ENCODE measurements at regions not wholly inside any gene's neighbourhood (a gene's known extent, or its start where the extent isn't known, plus 50 kb on each side); places are given as distances from the start of the nearest gene placed in this dataset.

- DNase-seq (ENCODE audit: low read depth in 2 of 2) = no peak
Measured at GRCh38 chr11:113553915-113554314, 78.7 kb upstream of the DRD2 start.

- DNase-seq (ENCODE audit: low read depth in 2 of 2) = no peak
Measured at GRCh38 chr11:113553235-113553634, 78.0 kb upstream of the DRD2 start.

- no peak for DNase-seq (ENCODE audit: low read depth in 2 of 2)
Measured at GRCh38 chr11:113552271-113552670, 77.1 kb upstream of the DRD2 start.

- DNase-seq (ENCODE audit: low read depth in 2 of 2) = no peak
Measured at GRCh38 chr11:113551645-113552044, 76.4 kb upstream of the DRD2 start.

- no peak for DNase-seq (ENCODE audit: low read depth in 2 of 2)
Measured at GRCh38 chr11:113549611-113550578, 74.7 kb upstream of the DRD2 start.

GRCh38 chr11:113549061-113549460 lies 73.9 kb upstream of the DRD2 start:
- no peak for DNase-seq (ENCODE audit: low read depth in 2 of 2)

GRCh38 chr11:113547739-113548138 lies 72.5 kb upstream of the DRD2 start:
- no peak for DNase-seq (ENCODE audit: low read depth in 2 of 2)

- no peak for DNase-seq (ENCODE audit: low read depth in 2 of 2)
Measured at GRCh38 chr11:113546757-113547507, 71.7 kb upstream of the DRD2 start.

- no peak for DNase-seq (ENCODE audit: low read depth in 2 of 2)
Measured at GRCh38 chr11:113542420-113542819, 67.2 kb upstream of the DRD2 start.

GRCh38 chr11:113540416-113541330 lies 65.5 kb upstream of the DRD2 start:
- no peak for DNase-seq (ENCODE audit: low read depth in 2 of 2)

GRCh38 chr11:113538451-113539412 lies 63.5 kb upstream of the DRD2 start:
- DNase-seq (ENCODE audit: low read depth in 2 of 2) = no peak

- no peak for DNase-seq (ENCODE audit: low read depth in 2 of 2)
Measured at GRCh38 chr11:113534625-113535024, 59.4 kb upstream of the DRD2 start.

- no peak for DNase-seq (ENCODE audit: low read depth in 2 of 2)
Measured at GRCh38 chr11:113533425-113533698, 58.2 kb upstream of the DRD2 start.

- DNase-seq (ENCODE audit: low read depth in 2 of 2) = peak; percentile 6 to 17
Measured at GRCh38 chr11:113532697-113533424, 57.7 kb upstream of the DRD2 start.

- no peak for DNase-seq (ENCODE audit: low read depth in 2 of 2)
Measured at GRCh38 chr11:113531575-113532451, 56.6 kb upstream of the DRD2 start.

GRCh38 chr11:113531083-113531482 lies 55.9 kb upstream of the DRD2 start:
- no peak for DNase-seq (ENCODE audit: low read depth in 2 of 2)

- no peak for DNase-seq (ENCODE audit: low read depth in 2 of 2)
Measured at GRCh38 chr11:113529606-113530005, 54.4 kb upstream of the DRD2 start.

GRCh38 chr11:113528982-113529381 lies 53.8 kb upstream of the DRD2 start:
- DNase-seq (ENCODE audit: low read depth in 2 of 2) = no peak

GRCh38 chr11:113526521-113526920 lies 51.3 kb upstream of the DRD2 start:
- no peak for DNase-seq (ENCODE audit: low read depth in 2 of 2)
